ENCODE measurements at regions not wholly inside any gene's neighbourhood (a gene's known extent, or its start where the extent isn't known, plus 50 kb on each side); places are given as distances from the start of the nearest gene placed in this dataset.

DNA sequence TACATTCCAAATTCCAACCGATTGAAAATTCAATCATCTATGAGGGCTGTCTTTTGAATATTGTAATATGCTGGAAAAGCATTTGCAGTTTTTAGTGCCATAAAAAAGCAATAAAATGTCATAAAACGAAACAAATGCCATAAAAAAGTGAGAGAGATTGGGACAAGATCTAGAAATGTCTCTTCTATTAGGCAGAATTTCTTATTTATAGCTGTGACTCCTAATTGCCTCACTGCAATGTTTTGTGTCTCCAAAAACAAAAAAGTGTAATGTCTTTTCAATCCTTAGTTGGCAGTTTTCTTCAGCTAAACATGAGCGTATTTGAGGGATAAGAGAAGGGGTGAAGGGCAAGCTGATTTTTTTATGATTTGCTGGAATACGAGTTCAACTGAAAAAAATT lies 153.9 kb downstream of the NAF1 start:
- no peak for TF ChIP-seq CTCF (conservative IDR thresholded peaks at IDR 0.05 in 1 of 2, IDR thresholded peaks at IDR 0.05 in 1 of 2; ENCODE audit: extremely low read depth in 1 of 2, insufficient read depth in 1 of 2, low read depth in 1 of 2, low read length in 2 of 2)
- TF ChIP-seq EZH2 (IDR thresholded peaks at IDR 0.05; ENCODE audit: borderline replicate concordance, low read length), result no peak
